ENCODE measurements at regions not wholly inside any gene's neighbourhood (a gene's known extent, or its start where the extent isn't known, plus 50 kb on each side); places are given as distances from the start of the nearest gene placed in this dataset.

DNA sequence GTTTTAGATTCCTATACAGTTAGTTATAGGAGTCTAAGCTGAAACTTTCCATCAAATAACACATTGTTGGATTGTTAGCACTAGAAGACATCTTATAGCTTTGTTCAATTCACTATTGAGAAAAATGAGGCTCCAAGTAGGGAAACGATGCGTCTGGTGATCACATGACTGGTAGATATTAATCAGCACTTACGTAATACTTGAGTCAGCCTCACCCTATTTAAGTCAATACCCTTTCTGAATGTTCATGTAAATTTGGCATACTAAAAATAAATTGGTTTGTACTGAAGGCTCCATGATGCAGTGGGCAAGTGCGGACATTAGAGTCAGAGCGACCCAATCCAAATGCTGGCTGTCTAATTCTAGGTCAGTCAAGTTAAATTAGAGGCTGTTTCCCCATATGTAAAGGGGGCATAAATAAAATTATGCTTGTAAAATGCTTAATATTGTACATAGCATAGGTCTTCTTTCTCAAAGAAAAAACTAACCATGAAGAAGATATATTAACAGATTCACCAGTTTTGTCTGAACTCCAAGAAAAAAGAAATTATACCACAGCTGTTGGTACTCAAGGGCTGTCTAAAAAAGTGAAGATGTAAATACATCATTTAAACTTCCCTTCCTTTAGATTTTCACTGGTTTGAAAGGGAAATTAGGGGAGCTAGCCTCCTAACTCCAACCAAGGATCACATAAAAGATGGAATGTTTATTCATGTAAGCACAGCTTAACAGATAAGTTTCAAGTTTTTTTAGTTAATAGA, 406.6 kb upstream of the TLE4 start:
- no peak overlapping the region for H3K9ac ChIP-seq
- H3K4me2 ChIP-seq = no peak overlapping the region
- no peak overlapping the region for H3K4me3 ChIP-seq (IDR thresholded peaks at IDR 0.05; ENCODE audit: insufficient read depth, low read depth, low read length)
- H3K36me3 ChIP-seq (ENCODE audit: insufficient read depth) = no peaks in the 10 kb centered on the region
- no peaks in the 10 kb centered on the region for H3K4me1 ChIP-seq (ENCODE audit: low read depth, poor library complexity, severe bottlenecking)
- H3K27ac ChIP-seq = no peak overlapping the region
- no peaks in the 10 kb centered on the region for H3K27me3 ChIP-seq (ENCODE audit: insufficient read depth, low read depth)
- no peaks in the 10 kb centered on the region for H4K20me1 ChIP-seq (ENCODE audit: insufficient read depth)
- TF ChIP-seq, protein P1, sequence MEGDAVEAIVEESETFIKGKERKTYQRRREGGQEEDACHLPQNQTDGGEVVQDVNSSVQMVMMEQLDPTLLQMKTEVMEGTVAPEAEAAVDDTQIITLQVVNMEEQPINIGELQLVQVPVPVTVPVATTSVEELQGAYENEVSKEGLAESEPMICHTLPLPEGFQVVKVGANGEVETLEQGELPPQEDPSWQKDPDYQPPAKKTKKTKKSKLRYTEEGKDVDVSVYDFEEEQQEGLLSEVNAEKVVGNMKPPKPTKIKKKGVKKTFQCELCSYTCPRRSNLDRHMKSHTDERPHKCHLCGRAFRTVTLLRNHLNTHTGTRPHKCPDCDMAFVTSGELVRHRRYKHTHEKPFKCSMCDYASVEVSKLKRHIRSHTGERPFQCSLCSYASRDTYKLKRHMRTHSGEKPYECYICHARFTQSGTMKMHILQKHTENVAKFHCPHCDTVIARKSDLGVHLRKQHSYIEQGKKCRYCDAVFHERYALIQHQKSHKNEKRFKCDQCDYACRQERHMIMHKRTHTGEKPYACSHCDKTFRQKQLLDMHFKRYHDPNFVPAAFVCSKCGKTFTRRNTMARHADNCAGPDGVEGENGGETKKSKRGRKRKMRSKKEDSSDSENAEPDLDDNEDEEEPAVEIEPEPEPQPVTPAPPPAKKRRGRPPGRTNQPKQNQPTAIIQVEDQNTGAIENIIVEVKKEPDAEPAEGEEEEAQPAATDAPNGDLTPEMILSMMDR (conservative IDR thresholded peaks at IDR 0.05; ENCODE audit: low read depth, low read length) = no peak
- H2AFZ ChIP-seq (ENCODE audit: low read depth) = no peak overlapping the region
- no peaks in the 10 kb centered on the region for H3K79me2 ChIP-seq (ENCODE audit: insufficient read depth, low read depth)

DNA sequence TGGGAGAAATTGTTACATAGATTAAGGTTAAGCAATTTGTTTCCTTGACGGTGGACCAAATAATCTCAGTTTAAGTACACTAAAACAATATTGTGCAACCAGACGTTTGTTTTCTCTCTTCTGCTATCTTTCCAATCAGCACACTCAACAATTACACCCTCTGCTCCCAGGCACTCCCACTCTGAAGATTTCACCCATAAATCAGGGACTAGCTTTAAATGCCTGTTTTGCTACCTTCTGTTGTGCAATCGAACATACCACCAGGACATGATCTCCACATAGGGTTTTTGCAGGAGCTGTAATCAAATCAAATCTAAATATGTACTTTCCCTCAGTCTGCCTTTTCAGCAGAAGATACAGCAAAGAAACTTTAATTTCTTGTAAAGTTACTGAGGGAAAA, 405.8 kb upstream of the TLE4 start:
- no peak overlapping the region for H2AFZ ChIP-seq (ENCODE audit: low read depth)
- no peaks in the 10 kb centered on the region for H4K20me1 ChIP-seq (ENCODE audit: insufficient read depth)
- H3K36me3 ChIP-seq (ENCODE audit: insufficient read depth) = no peaks in the 10 kb centered on the region
- H3K4me1 ChIP-seq (ENCODE audit: low read depth, poor library complexity, severe bottlenecking) = no peaks in the 10 kb centered on the region
- H3K79me2 ChIP-seq (ENCODE audit: insufficient read depth, low read depth) = no peaks in the 10 kb centered on the region
- H3K9ac ChIP-seq = no peak overlapping the region
- no peak overlapping the region for H3K27ac ChIP-seq
- H3K27me3 ChIP-seq (ENCODE audit: insufficient read depth, low read depth) = no peaks in the 10 kb centered on the region
- no peak overlapping the region for H3K4me2 ChIP-seq
- TF ChIP-seq, protein P1 (conservative IDR thresholded peaks at IDR 0.05; ENCODE audit: low read depth, low read length) = no peak
- H3K4me3 ChIP-seq (IDR thresholded peaks at IDR 0.05; ENCODE audit: insufficient read depth, low read depth, low read length) = no peak overlapping the region

DNA sequence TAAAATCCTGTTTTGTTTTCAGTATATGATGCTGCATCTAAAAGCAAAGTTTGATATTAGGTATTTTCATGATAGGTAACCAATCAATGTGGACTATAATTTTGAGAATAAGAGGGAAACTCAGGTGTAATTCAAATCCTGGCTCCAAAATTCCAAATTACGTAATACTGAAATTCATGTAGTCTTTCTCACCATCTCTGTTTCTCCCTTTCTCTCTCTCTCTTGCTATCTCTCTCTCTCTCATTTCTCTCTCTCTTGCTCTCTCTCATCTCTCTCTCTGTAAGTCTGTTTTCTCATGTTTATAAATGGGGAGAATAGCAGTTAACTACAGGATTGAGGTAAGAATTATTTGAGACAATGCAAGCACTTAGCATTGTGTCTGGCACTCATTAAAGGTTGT, 401.1 kb upstream of the TLE4 start:
- Histone ChIP-seq H3K4me1 (ENCODE audit: low read depth, poor library complexity, severe bottlenecking) (no peaks in the 10 kb centered on the region), H3K36me3 (ENCODE audit: insufficient read depth) (no peaks in the 10 kb centered on the region), H3K27me3 (ENCODE audit: insufficient read depth, low read depth) (no peaks in the 10 kb centered on the region), H3K79me2 (ENCODE audit: insufficient read depth, low read depth) (no peaks in the 10 kb centered on the region), H4K20me1 (ENCODE audit: insufficient read depth) (no peaks in the 10 kb centered on the region), H3K27ac (no peak overlapping the region), H2AFZ (ENCODE audit: low read depth) (no peak overlapping the region), H3K4me2 (no peak overlapping the region), H3K4me3 (IDR thresholded peaks at IDR 0.05; ENCODE audit: insufficient read depth, low read depth, low read length) (no peak overlapping the region), H3K9ac (no peak overlapping the region)
- TF ChIP-seq, protein P1 (conservative IDR thresholded peaks at IDR 0.05; ENCODE audit: low read depth, low read length) = no peak

DNA sequence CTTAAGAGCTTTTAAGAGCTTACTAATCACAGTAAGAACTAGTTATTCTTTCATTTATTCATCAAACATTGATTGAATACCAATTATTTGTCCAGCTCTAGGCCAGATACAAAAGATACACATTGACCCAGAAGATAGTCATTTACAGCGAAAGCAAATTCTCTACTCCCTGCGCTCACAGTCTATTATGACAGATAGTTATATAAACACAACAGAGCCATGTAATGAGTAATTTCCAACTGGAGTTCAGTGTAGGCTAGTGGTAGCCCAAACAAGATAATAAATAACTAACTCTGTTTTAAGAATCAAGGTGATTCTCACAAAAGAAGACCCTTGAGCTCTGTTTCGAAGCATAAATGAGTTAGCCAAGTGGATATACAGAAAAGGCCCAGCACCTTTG, 397.8 kb upstream of the TLE4 start:
- no peaks in the 10 kb centered on the region for H3K27me3 ChIP-seq (ENCODE audit: insufficient read depth, low read depth)

More for the DNA sequence above, 397.8 kb upstream of the TLE4 start:
- Histone ChIP-seq H3K9ac (no peak overlapping the region), H2AFZ (ENCODE audit: low read depth) (no peak overlapping the region), H3K36me3 (ENCODE audit: insufficient read depth) (no peaks in the 10 kb centered on the region), H3K4me1 (ENCODE audit: low read depth, poor library complexity, severe bottlenecking) (no peaks in the 10 kb centered on the region), H3K79me2 (ENCODE audit: insufficient read depth, low read depth) (no peaks in the 10 kb centered on the region), H3K4me2 (no peak overlapping the region), H3K4me3 (IDR thresholded peaks at IDR 0.05; ENCODE audit: insufficient read depth, low read depth, low read length) (no peak overlapping the region), H3K27ac (no peak overlapping the region), H4K20me1 (ENCODE audit: insufficient read depth) (no peaks in the 10 kb centered on the region)
- TF ChIP-seq, protein P1 (conservative IDR thresholded peaks at IDR 0.05; ENCODE audit: low read depth, low read length) = no peak

All from KMS-11 (cell line).